GM12864 (cell line): ENCODE measurements at regions not wholly inside any gene's neighbourhood (a gene's known extent, or its start where the extent isn't known, plus 50 kb on each side); places are given as distances from the start of the nearest gene placed in this dataset.

Experiments used
- DNase-seq: peaks from one replicate; pipeline ENCODE4 v3.0.0-alpha.2; 2011; ENCODE audit warnings: low read depth
- H3K4me3 ChIP-seq: 2 replicates; pipeline ENCODE4 v1.5.1; 2011; ENCODE audit warnings: mild to moderate bottlenecking, low read depth, low read length, control low read depth
- TF ChIP-seq, protein P1 (sequence below): IDR thresholded peaks from 2 replicates; pipeline ENCODE4 v1.5.1; 2011; ENCODE audit warnings: low read depth, mild to moderate bottlenecking, moderate library complexity, low read length, control low read depth, inconsistent platforms; ENCODE audit errors: missing control alignments

DNA sequence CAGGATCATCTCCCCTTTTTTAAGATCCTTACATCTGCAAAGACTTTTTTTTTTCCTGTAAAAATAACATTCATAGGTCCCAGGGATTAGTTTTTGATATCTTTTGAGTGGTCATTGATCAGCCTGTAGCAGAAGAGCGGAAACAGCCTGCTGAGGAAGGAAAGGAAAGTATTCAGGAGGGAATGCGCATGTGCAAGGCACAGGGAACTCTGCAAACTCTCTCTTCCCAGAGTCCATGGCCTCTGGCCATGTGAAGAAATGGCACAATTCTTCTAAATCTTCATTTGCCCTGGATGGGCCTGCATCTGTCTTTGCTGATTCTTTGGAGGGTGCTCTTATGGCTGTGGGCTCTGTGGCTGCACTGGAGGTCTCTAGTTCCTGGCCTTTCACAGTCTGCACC lies 60.1 kb upstream of the SKOR2 start:
- TF ChIP-seq, protein P1, sequence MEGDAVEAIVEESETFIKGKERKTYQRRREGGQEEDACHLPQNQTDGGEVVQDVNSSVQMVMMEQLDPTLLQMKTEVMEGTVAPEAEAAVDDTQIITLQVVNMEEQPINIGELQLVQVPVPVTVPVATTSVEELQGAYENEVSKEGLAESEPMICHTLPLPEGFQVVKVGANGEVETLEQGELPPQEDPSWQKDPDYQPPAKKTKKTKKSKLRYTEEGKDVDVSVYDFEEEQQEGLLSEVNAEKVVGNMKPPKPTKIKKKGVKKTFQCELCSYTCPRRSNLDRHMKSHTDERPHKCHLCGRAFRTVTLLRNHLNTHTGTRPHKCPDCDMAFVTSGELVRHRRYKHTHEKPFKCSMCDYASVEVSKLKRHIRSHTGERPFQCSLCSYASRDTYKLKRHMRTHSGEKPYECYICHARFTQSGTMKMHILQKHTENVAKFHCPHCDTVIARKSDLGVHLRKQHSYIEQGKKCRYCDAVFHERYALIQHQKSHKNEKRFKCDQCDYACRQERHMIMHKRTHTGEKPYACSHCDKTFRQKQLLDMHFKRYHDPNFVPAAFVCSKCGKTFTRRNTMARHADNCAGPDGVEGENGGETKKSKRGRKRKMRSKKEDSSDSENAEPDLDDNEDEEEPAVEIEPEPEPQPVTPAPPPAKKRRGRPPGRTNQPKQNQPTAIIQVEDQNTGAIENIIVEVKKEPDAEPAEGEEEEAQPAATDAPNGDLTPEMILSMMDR = no peak
- no peak for DNase-seq
- no peak overlapping the region for H3K4me3 ChIP-seq
